HepG2 (cell line): ENCODE measurements at regions not wholly inside any gene's neighbourhood (a gene's known extent, or its start where the extent isn't known, plus 50 kb on each side); places are given as distances from the start of the nearest gene placed in this dataset.

Experiments
- ATAC-seq: fragments of 200-7000 bp; cut with Tn5 transposase; 3 replicates; pipeline ENCODE4 v1.9.1; 2020; ENCODE audit warnings: mild to moderate bottlenecking, moderate library complexity
- BruUV-seq: library from RNA; stranded (reverse); fragments of 400-500 nt; replicated peaks from 2 replicates; lab custom pipeline; 2021; lab: Mats Ljungman, UMichigan
- CTCF ChIA-PET: fragments of 300-600 bp; formaldehyde crosslinking; extraction: SDS; loops from one replicate; lab custom pipeline; 2021; ENCODE audit warnings: low total read pairs, inconsistent platforms, low intra/inter-chr PET ratio; lab: Yijun Ruan, JAX
- POLR2A ChIA-PET: fragments of 350-600 bp; sonication (Branson Sonifier 250); formaldehyde crosslinking; loops from one replicate; lab custom pipeline; 2020; ENCODE audit warnings: antibody characterized with exemption, inconsistent platforms; lab: Yijun Ruan, JAX
- DNase-seq: peaks from one replicate; pipeline ENCODE4 v3.0.0-alpha.2; 2015; ENCODE audit warnings: low spot score
- FAIRE-seq: peaks from 3 replicates; lab custom pipeline; 2011; peaks lifted over from hg19 to GRCh38; lab: Jason Lieb, UNC
- H2AFZ ChIP-seq: one replicate; pipeline ENCODE4 v1.6.1; 2011; ENCODE audit warnings: low read length, inconsistent platforms
- H3K27ac ChIP-seq: fragments of 300-600 bp; 3 replicates; pipeline ENCODE4 v1.8.0; 2011; ENCODE audit warnings: mixed run types, mild to moderate bottlenecking, mixed read lengths, low read length, inconsistent platforms; ENCODE audit not compliant: insufficient read depth; ENCODE audit errors: extremely low read length
- H3K27me3 ChIP-seq, 2 experiments: fragments of 200-600 bp in 1 of 2; 2 replicates in 1 of 2; 3 replicates in 1 of 2; pipeline versions ENCODE4 v1.6.0 to v1.8.0; 2011; ENCODE audit warnings: low read length in 2 of 2, mild to moderate bottlenecking in 2 of 2, moderate library complexity in 2 of 2, inconsistent platforms in 1 of 2; ENCODE audit not compliant: insufficient read depth in 2 of 2, control insufficient read depth in 1 of 2
- H3K36me3 ChIP-seq, 2 experiments: fragments of 200-600 bp in 1 of 2; replicated peaks in 1 of 2; 2 replicates in 1 of 2; 3 replicates in 1 of 2; pipeline versions ENCODE4 v1.5.1 to v1.8.0; 2011; ENCODE audit warnings: low read length in 2 of 2, inconsistent platforms in 1 of 2; ENCODE audit not compliant: insufficient read depth in 2 of 2, control insufficient read depth in 1 of 2
- H3K4me1 ChIP-seq: 2 replicates; pipeline ENCODE4 v1.5.1; 2012; ENCODE audit warnings: low read length, inconsistent platforms; ENCODE audit not compliant: insufficient read depth
- H3K4me2 ChIP-seq: 2 replicates; pipeline ENCODE4 v1.6.0; 2011; ENCODE audit warnings: low read depth, low read length, inconsistent platforms
- H3K4me3 ChIP-seq, 3 experiments: fragments of 200-600 bp in 1 of 3; sonication (generic), shearing (Covaris generic) in 1 of 3; replicated peaks in 1 of 3; 2 replicates each; pipeline ENCODE4 v1.5.1; 2011 to 2016; ENCODE audit warnings: low read length in 3 of 3, inconsistent platforms in 2 of 3, low read depth in 2 of 3, mild to moderate bottlenecking in 2 of 3, control low read depth in 1 of 3, mixed read lengths in 1 of 3; ENCODE audit not compliant: insufficient read depth in 1 of 3
- H3K79me2 ChIP-seq: one replicate; pipeline ENCODE4 v1.6.1; 2011; ENCODE audit warnings: low read length, inconsistent platforms; ENCODE audit not compliant: insufficient read depth
- H3K9ac ChIP-seq: 2 replicates; pipeline ENCODE4 v1.6.0; 2011; ENCODE audit warnings: mild to moderate bottlenecking, low read depth, low read length, inconsistent platforms; ENCODE audit not compliant: insufficient read depth
- H3K9me3 ChIP-seq: 2 replicates; pipeline ENCODE4 v1.5.1; 2012; ENCODE audit warnings: mild to moderate bottlenecking, low read length
- H4K20me1 ChIP-seq: 2 replicates; pipeline ENCODE4 v1.6.0; 2011; ENCODE audit warnings: inconsistent platforms, mild to moderate bottlenecking, low read length, moderate library complexity; ENCODE audit not compliant: insufficient read depth
- AKAP8 ChIP-seq: sonication (generic); formaldehyde crosslinking; IDR thresholded peaks from 2 replicates; pipeline ENCODE4 v1.5.1; 2020; ENCODE audit warnings: mild to moderate bottlenecking, missing genetic modification reagents
- ATF3 ChIP-seq: sonication (generic); formaldehyde crosslinking; IDR thresholded peaks from 2 replicates; pipeline ENCODE4 v1.4.0; 2020; ENCODE audit warnings: missing genetic modification reagents
- CREM ChIP-seq, 2 experiments: sonication (generic) in 1 of 2; formaldehyde crosslinking in 1 of 2; IDR thresholded peaks; 2 replicates each; pipeline versions ENCODE4 v1.4.0 to v1.6.1; 2016 to 2020; ENCODE audit warnings: antibody characterized with exemption in 1 of 2, mild to moderate bottlenecking in 1 of 2, missing genetic modification reagents in 1 of 2
- EP300 ChIP-seq, 3 experiments: sonication (generic) in 1 of 3; formaldehyde crosslinking in 1 of 3; IDR thresholded peaks; 2 replicates each; pipeline versions ENCODE4 v1.5.1 to v1.6.1; 2011 to 2020; ENCODE audit warnings: low read depth in 2 of 3, low read length in 2 of 3, borderline replicate concordance in 1 of 3, improper control_type of control experiment in 1 of 3, mild to moderate bottlenecking in 1 of 3, missing genetic modification reagents in 1 of 3, moderate library complexity in 1 of 3
- FOXO1 ChIP-seq: sonication (generic); formaldehyde crosslinking; IDR thresholded peaks from 2 replicates; pipeline ENCODE4 v1.4.0; 2020; ENCODE audit warnings: missing genetic modification reagents
- KDM1A ChIP-seq: IDR thresholded peaks from 2 replicates; pipeline ENCODE4 v1.6.1; 2016; ENCODE audit warnings: missing compliant biosample characterization
- POLR2A ChIP-seq, 2 experiments: IDR thresholded peaks; 2 replicates each; pipeline ENCODE4 v1.6.1; 2011; ENCODE audit warnings: low read depth in 2 of 2, low read length in 2 of 2, mild to moderate bottlenecking in 1 of 2, moderate library complexity in 1 of 2; ENCODE audit not compliant: insufficient read depth in 1 of 2
- POLR2AphosphoS5 ChIP-seq: IDR thresholded peaks from 2 replicates; pipeline ENCODE4 v1.6.1; 2012; ENCODE audit warnings: low read depth, low read length
- ZKSCAN1 ChIP-seq: fragments of 150-350 bp; IDR thresholded peaks from 2 replicates; pipeline ENCODE4 v1.6.1; 2014; ENCODE audit warnings: low read length
- ZMAT5 ChIP-seq: sonication (generic); formaldehyde crosslinking; IDR thresholded peaks from 2 replicates; pipeline ENCODE4 v1.5.0; 2020; ENCODE audit warnings: mild to moderate bottlenecking, low read depth, missing genetic modification reagents, borderline replicate concordance
- ZNF282 ChIP-seq: fragments of 450-650 bp; IDR thresholded peaks from 2 replicates; pipeline ENCODE4 v1.6.1; 2018; ENCODE audit not compliant: partially characterized antibody
- ZNF607 ChIP-seq: sonication (generic); formaldehyde crosslinking; IDR thresholded peaks from 2 replicates; pipeline ENCODE4 v1.5.1; 2020; ENCODE audit warnings: missing genetic modification reagents, mild to moderate bottlenecking, borderline replicate concordance
- WGBS: methylation state at CpG from one replicate; pipeline ENCODE4 v1.1.6; 2017; ENCODE audit warnings: low lambda C conversion rate; 5-methylcytosine and 5-hydroxymethylcytosine counted together
- in situ Hi-C: cut with HindIII; loops from 2 replicates; pipeline ENCODE4 v1.10.0; 2017; ENCODE audit warnings: low pct_unique_long_range_greater_than_20kb; ENCODE audit not compliant: extremely low pct_ligation_motif_present
- intact Hi-C: fragments of 100-400 bp; cut with micrococcal nuclease; formaldehyde crosslinking; loops from one replicate; pipeline ENCODE4 v1.10.0; 2022; ENCODE audit not compliant: unreplicated experiment
- TF ChIP-seq, protein P1 (sequence below): sonication (generic); formaldehyde crosslinking; IDR thresholded peaks from 2 replicates; pipeline ENCODE4 v1.4.0; 2020; ENCODE audit warnings: missing genetic modification reagents
- TF ChIP-seq, protein P2 (sequence below): IDR thresholded peaks from 2 replicates; pipeline ENCODE4 v1.6.1; 2016

- H3K9ac ChIP-seq, result no peak overlapping the region
- no peaks in the 10 kb centered on the region for H3K36me3 ChIP-seq
- TF ChIP-seq, protein P1, sequence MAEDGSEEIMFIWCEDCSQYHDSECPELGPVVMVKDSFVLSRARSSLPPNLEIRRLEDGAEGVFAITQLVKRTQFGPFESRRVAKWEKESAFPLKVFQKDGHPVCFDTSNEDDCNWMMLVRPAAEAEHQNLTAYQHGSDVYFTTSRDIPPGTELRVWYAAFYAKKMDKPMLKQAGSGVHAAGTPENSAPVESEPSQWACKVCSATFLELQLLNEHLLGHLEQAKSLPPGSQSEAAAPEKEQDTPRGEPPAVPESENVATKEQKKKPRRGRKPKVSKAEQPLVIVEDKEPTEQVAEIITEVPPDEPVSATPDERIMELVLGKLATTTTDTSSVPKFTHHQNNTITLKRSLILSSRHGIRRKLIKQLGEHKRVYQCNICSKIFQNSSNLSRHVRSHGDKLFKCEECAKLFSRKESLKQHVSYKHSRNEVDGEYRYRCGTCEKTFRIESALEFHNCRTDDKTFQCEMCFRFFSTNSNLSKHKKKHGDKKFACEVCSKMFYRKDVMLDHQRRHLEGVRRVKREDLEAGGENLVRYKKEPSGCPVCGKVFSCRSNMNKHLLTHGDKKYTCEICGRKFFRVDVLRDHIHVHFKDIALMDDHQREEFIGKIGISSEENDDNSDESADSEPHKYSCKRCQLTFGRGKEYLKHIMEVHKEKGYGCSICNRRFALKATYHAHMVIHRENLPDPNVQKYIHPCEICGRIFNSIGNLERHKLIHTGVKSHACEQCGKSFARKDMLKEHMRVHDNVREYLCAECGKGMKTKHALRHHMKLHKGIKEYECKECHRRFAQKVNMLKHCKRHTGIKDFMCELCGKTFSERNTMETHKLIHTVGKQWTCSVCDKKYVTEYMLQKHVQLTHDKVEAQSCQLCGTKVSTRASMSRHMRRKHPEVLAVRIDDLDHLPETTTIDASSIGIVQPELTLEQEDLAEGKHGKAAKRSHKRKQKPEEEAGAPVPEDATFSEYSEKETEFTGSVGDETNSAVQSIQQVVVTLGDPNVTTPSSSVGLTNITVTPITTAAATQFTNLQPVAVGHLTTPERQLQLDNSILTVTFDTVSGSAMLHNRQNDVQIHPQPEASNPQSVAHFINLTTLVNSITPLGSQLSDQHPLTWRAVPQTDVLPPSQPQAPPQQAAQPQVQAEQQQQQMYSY (CRISPR knock-in tag), result no peak
- TF ChIP-seq, protein P2, sequence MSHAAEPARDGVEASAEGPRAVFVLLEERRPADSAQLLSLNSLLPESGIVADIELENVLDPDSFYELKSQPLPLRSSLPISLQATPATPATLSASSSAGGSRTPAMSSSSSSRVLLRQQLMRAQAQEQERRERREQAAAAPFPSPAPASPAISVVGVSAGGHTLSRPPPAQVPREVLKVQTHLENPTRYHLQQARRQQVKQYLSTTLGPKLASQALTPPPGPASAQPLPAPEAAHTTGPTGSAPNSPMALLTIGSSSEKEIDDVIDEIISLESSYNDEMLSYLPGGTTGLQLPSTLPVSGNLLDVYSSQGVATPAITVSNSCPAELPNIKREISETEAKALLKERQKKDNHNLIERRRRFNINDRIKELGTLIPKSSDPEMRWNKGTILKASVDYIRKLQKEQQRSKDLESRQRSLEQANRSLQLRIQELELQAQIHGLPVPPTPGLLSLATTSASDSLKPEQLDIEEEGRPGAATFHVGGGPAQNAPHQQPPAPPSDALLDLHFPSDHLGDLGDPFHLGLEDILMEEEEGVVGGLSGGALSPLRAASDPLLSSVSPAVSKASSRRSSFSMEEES, result no peak
- TF ChIP-seq ATF3 (CRISPR knock-in tag) (no peak), KDM1A (no peak), ZNF282 (no peak), AKAP8 (no peak), ZMAT5 (no peak), ZNF607 (CRISPR knock-in tag) (no peak), ZKSCAN1 (no peak), FOXO1 (CRISPR knock-in tag) (no peak), POLR2AphosphoS5 (no peak), POLR2A (IDR thresholded peaks at IDR 0.05; ENCODE audit: insufficient read depth in 1 of 2, low read depth in 2 of 2, low read length in 2 of 2) (no peak), CREM (IDR thresholded peaks at IDR 0.05) (no peak), CREM (CRISPR knock-in tag; IDR thresholded peaks at IDR 0.05) (no peak), EP300 (IDR thresholded peaks at IDR 0.05; ENCODE audit: low read depth in 2 of 2, low read length in 2 of 2) (no peak), EP300 (CRISPR knock-in tag; IDR thresholded peaks at IDR 0.05; ENCODE audit: borderline replicate concordance) (no peak)
- no peak overlapping the region for H2AFZ ChIP-seq
- no peak overlapping the region for H3K4me3 ChIP-seq
- intact Hi-C loops, result no loop called here
- no peaks in the 10 kb centered on the region for H3K27me3 ChIP-seq
- H3K9me3 ChIP-seq, result peaks cover 17% of the 10 kb centered on the region
- H3K4me2 ChIP-seq, result no peak overlapping the region
- in situ Hi-C loops, result no loop called here
- H3K79me2 ChIP-seq, result no peaks in the 10 kb centered on the region
- no peaks in the 10 kb centered on the region for H3K4me1 ChIP-seq
- no peak overlapping the region for H3K27ac ChIP-seq
- FAIRE-seq (no peak), ATAC-seq (peak; percentile 32; the same call in 1 of the 3 replicates), DNase-seq (no peak)
- POLR2A ChIA-PET, result no interaction called here
- no TSS peak for BruUV-seq
- no peaks in the 10 kb centered on the region for H4K20me1 ChIP-seq
- WGBS, result 10% methylated on average over 8 of the region's 8 CpGs
- CTCF ChIA-PET, result no interaction called here
Observed at GRCh38 chr5:114185274-114185673, 176.6 kb upstream of the KCNN2 start.
